HL-60 (cell line): ENCODE measurements at regions not wholly inside any gene's neighbourhood (a gene's known extent, or its start where the extent isn't known, plus 50 kb on each side); places are given as distances from the start of the nearest gene placed in this dataset.

ENCODE experiments used
- DNase-seq, 2 experiments: peaks; one replicate each; pipeline ENCODE4 v3.0.0-alpha.2; 2010 to 2020; ENCODE audit warnings: low read depth in 1 of 2, low spot score in 1 of 2
- H3K27ac ChIP-seq: fragments of 250-450 bp; sonication (Bioruptor Pico); replicated peaks from 2 replicates; pipeline ENCODE4 v1.5.1; 2020; ENCODE audit warnings: mild to moderate bottlenecking, moderate library complexity
- H3K27me3 ChIP-seq: fragments of 250-450 bp; sonication (Bioruptor Pico); 2 replicates; pipeline ENCODE4 v1.5.1; 2021; ENCODE audit warnings: mild to moderate bottlenecking, moderate library complexity; ENCODE audit not compliant: insufficient read depth, poor library complexity, severe bottlenecking
- H3K4me3 ChIP-seq: replicated peaks from 2 replicates; pipeline ENCODE4 v1.5.1; 2011; ENCODE audit warnings: mild to moderate bottlenecking, control low read depth, low read length; ENCODE audit not compliant: insufficient read depth
- GABPA ChIP-seq: IDR thresholded peaks from 2 replicates; pipeline ENCODE4 v1.6.1; 2012; ENCODE audit warnings: low read depth
- POLR2AphosphoS5 ChIP-seq: IDR thresholded peaks from 2 replicates; pipeline ENCODE4 v1.6.1; 2012; ENCODE audit warnings: low read depth
- SPI1 ChIP-seq: IDR thresholded peaks from 2 replicates; pipeline ENCODE4 v1.6.1; 2012; ENCODE audit warnings: low read depth, mild to moderate bottlenecking, borderline replicate concordance
- TF ChIP-seq, protein P1 (sequence below): IDR thresholded peaks from 2 replicates; pipeline ENCODE4 v1.6.1; 2012; ENCODE audit warnings: low read depth; ENCODE audit not compliant: insufficient replicate concordance
- TF ChIP-seq, protein P2 (sequence below): IDR thresholded peaks from one replicate; pipeline ENCODE4 v1.5.1; 2011; ENCODE audit warnings: low read length, control low read depth, inconsistent platforms; ENCODE audit not compliant: insufficient read depth

- DNase-seq, result no peak
- no peak overlapping the region for H3K27ac ChIP-seq
- no peak overlapping the region for H3K4me3 ChIP-seq
- TF ChIP-seq, protein P1, sequence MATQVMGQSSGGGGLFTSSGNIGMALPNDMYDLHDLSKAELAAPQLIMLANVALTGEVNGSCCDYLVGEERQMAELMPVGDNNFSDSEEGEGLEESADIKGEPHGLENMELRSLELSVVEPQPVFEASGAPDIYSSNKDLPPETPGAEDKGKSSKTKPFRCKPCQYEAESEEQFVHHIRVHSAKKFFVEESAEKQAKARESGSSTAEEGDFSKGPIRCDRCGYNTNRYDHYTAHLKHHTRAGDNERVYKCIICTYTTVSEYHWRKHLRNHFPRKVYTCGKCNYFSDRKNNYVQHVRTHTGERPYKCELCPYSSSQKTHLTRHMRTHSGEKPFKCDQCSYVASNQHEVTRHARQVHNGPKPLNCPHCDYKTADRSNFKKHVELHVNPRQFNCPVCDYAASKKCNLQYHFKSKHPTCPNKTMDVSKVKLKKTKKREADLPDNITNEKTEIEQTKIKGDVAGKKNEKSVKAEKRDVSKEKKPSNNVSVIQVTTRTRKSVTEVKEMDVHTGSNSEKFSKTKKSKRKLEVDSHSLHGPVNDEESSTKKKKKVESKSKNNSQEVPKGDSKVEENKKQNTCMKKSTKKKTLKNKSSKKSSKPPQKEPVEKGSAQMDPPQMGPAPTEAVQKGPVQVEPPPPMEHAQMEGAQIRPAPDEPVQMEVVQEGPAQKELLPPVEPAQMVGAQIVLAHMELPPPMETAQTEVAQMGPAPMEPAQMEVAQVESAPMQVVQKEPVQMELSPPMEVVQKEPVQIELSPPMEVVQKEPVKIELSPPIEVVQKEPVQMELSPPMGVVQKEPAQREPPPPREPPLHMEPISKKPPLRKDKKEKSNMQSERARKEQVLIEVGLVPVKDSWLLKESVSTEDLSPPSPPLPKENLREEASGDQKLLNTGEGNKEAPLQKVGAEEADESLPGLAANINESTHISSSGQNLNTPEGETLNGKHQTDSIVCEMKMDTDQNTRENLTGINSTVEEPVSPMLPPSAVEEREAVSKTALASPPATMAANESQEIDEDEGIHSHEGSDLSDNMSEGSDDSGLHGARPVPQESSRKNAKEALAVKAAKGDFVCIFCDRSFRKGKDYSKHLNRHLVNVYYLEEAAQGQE, result no peak
- TF ChIP-seq GABPA (no peak), SPI1 (no peak), POLR2AphosphoS5 (no peak)
- TF ChIP-seq, protein P2, sequence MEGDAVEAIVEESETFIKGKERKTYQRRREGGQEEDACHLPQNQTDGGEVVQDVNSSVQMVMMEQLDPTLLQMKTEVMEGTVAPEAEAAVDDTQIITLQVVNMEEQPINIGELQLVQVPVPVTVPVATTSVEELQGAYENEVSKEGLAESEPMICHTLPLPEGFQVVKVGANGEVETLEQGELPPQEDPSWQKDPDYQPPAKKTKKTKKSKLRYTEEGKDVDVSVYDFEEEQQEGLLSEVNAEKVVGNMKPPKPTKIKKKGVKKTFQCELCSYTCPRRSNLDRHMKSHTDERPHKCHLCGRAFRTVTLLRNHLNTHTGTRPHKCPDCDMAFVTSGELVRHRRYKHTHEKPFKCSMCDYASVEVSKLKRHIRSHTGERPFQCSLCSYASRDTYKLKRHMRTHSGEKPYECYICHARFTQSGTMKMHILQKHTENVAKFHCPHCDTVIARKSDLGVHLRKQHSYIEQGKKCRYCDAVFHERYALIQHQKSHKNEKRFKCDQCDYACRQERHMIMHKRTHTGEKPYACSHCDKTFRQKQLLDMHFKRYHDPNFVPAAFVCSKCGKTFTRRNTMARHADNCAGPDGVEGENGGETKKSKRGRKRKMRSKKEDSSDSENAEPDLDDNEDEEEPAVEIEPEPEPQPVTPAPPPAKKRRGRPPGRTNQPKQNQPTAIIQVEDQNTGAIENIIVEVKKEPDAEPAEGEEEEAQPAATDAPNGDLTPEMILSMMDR, result no peak
- no peaks in the 10 kb centered on the region for H3K27me3 ChIP-seq
These were observed 191.3 kb upstream of the TBX3 start for GRCh38 chr12:114875313-114875712.

DNA sequence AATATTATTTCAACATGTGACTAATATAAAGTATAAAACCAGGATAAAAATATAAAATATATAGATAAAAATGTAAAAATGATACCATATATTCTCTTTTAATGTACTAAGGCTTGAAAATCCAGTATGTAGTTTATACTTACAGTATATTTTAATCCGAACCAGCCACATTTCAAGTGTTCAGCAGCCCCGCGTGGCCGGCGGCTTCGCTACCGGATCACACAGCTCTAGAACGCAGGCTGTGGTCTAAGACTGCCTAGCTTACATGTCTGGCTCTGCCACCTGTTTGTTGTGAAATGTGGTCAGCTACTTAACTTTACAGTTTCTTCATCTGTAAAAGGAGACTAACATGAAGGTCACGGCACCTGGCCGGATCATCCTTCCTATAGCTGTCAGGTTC is 189.7 kb upstream of the TBX3 start:
- DNase-seq, result no peak
- TF ChIP-seq, protein P1, result no peak
- no peak for TF ChIP-seq SPI1
- TF ChIP-seq POLR2AphosphoS5, result no peak
- no peak for TF ChIP-seq GABPA
- TF ChIP-seq, protein P2, result no peak
- no peak overlapping the region for H3K4me3 ChIP-seq

GRCh38 chr12:114868995-114869834 is 185.2 kb upstream of the TBX3 start:
- H3K4me3 ChIP-seq, result no peak overlapping the region
- no peak overlapping the region for H3K27ac ChIP-seq
- DNase-seq, result no peak
- H3K27me3 ChIP-seq, result no peaks in the 10 kb centered on the region
- no peak for TF ChIP-seq GABPA

More for the DNA sequence above, 189.7 kb upstream of the TBX3 start:
- Histone ChIP-seq H3K27ac (no peak overlapping the region), H3K27me3 (no peaks in the 10 kb centered on the region)

- TF ChIP-seq, protein P1, result no peak
- TF ChIP-seq, protein P2, result no peak
- no peak for TF ChIP-seq GABPA
- no peak for TF ChIP-seq POLR2AphosphoS5
- TF ChIP-seq SPI1, result no peak
- Histone ChIP-seq H3K27ac (no peak overlapping the region), H3K27me3 (no peaks in the 10 kb centered on the region), H3K4me3 (no peak overlapping the region)
- no peak for DNase-seq
These were observed 182.4 kb upstream of the TBX3 start for GRCh38 chr12:114866331-114866730.
